ENCODE measurements at regions not wholly inside any gene's neighbourhood (a gene's known extent, or its start where the extent isn't known, plus 50 kb on each side); places are given as distances from the start of the nearest gene placed in this dataset.

- TF ChIP-seq POLR2A (IDR thresholded peaks at IDR 0.05) (no peak), CTCF (IDR thresholded peaks at IDR 0.05) (no peak)
Observed at GRCh38 chr14:39500253-39500652, 68.0 kb upstream of the FBXO33 start.
